Neural crest cell (in vitro differentiated cells): ENCODE measurements at regions not wholly inside any gene's neighbourhood (a gene's known extent, or its start where the extent isn't known, plus 50 kb on each side); places are given as distances from the start of the nearest gene placed in this dataset.

ENCODE experiments used
- DNase-seq: peaks from one replicate; pipeline ENCODE4 v3.0.0; 2021; ENCODE audit warnings: low read depth, mixed read lengths, low spot score
- H3K27ac Mint-ChIP-seq: one replicate; pipeline ENCODE4 v1.8.0; 2021; ENCODE audit warnings: mild to moderate bottlenecking, mixed read lengths; ENCODE audit not compliant: unreplicated experiment
- H3K27me3 Mint-ChIP-seq: 2 replicates; pipeline ENCODE4 v1.8.0; 2021; ENCODE audit warnings: low read depth, mild to moderate bottlenecking, mixed read lengths
- H3K36me3 Mint-ChIP-seq: 2 replicates; pipeline ENCODE4 v1.8.0; 2021; ENCODE audit warnings: low read depth, mild to moderate bottlenecking, mixed read lengths
- H3K4me1 Mint-ChIP-seq: 2 replicates; pipeline ENCODE4 v1.8.0; 2021; ENCODE audit warnings: mixed read lengths
- H3K4me3 Mint-ChIP-seq: one replicate; pipeline ENCODE4 v1.8.0; 2021; ENCODE audit warnings: mild to moderate bottlenecking, mixed read lengths
- H3K9me3 Mint-ChIP-seq: 2 replicates; pipeline ENCODE4 v1.8.0; 2021; ENCODE audit warnings: mixed read lengths
- CTCF ChIP-seq: fragments of 200-600 bp; sonication (generic); conservative IDR thresholded peaks from 2 replicates; pipeline ENCODE4 v1.5.0; 2021; ENCODE audit warnings: antibody characterized with exemption, mild to moderate bottlenecking

- H3K27ac Mint-ChIP-seq, result peak overlapping the region; percentile 69
- H3K4me3 Mint-ChIP-seq, result peak overlapping the region; percentile 11
- H3K4me1 Mint-ChIP-seq, result peaks cover 34% of the 10 kb centered on the region
- DNase-seq, result no peak
- no peaks in the 10 kb centered on the region for H3K36me3 Mint-ChIP-seq
- H3K9me3 Mint-ChIP-seq, result peaks cover 4% of the 10 kb centered on the region
- no peak for TF ChIP-seq CTCF
- H3K27me3 Mint-ChIP-seq, result peaks cover 12% of the 10 kb centered on the region
These were observed 126.2 kb upstream of the SMYD2 start for GRCh38 chr1:214154596-214155292.

GRCh38 chr1:214155987-214156625 lies 124.9 kb upstream of the SMYD2 start:
- H3K27ac Mint-ChIP-seq, result no peak overlapping the region
- H3K27me3 Mint-ChIP-seq, result peaks cover 13% of the 10 kb centered on the region
- no peak overlapping the region for H3K4me3 Mint-ChIP-seq
- DNase-seq, result no peak
- peaks cover 6% of the 10 kb centered on the region for H3K9me3 Mint-ChIP-seq
- TF ChIP-seq CTCF, result no peak
- H3K36me3 Mint-ChIP-seq, result no peaks in the 10 kb centered on the region
- peaks cover 34% of the 10 kb centered on the region for H3K4me1 Mint-ChIP-seq

- H3K27ac Mint-ChIP-seq, result no peak overlapping the region
- no peak overlapping the region for H3K4me3 Mint-ChIP-seq
- DNase-seq, result no peak
- peaks cover 3% of the 10 kb centered on the region for H3K9me3 Mint-ChIP-seq
- H3K36me3 Mint-ChIP-seq, result no peaks in the 10 kb centered on the region
- H3K4me1 Mint-ChIP-seq, result peaks cover 15% of the 10 kb centered on the region
- H3K27me3 Mint-ChIP-seq, result peaks cover 4% of the 10 kb centered on the region
- no peak for TF ChIP-seq CTCF
These were observed 116.8 kb upstream of the SMYD2 start for GRCh38 chr1:214164173-214164572.

GRCh38 chr1:214165850-214166374 lies 115.0 kb upstream of the SMYD2 start:
- no peak for TF ChIP-seq CTCF
- H3K27me3 Mint-ChIP-seq, result no peaks in the 10 kb centered on the region
- no peak overlapping the region for H3K4me3 Mint-ChIP-seq

GRCh38 chr1:214174508-214175199 lies 106.3 kb upstream of the SMYD2 start:
- DNase-seq, result no peak
- Mint-ChIP-seq H3K4me3 (no peak overlapping the region), H3K27ac (no peak overlapping the region), H3K27me3 (no peaks in the 10 kb centered on the region), H3K9me3 (peaks cover 2% of the 10 kb centered on the region), H3K4me1 (no peaks in the 10 kb centered on the region), H3K36me3 (no peaks in the 10 kb centered on the region)
- TF ChIP-seq CTCF, result no peak

More at GRCh38 chr1:214165850-214166374, 115.0 kb upstream of the SMYD2 start:
- no peaks in the 10 kb centered on the region for H3K36me3 Mint-ChIP-seq
- H3K27ac Mint-ChIP-seq, result no peak overlapping the region
- no peak for DNase-seq
- H3K9me3 Mint-ChIP-seq, result no peaks in the 10 kb centered on the region
- peaks cover 15% of the 10 kb centered on the region for H3K4me1 Mint-ChIP-seq
